ENCODE measurements at regions not wholly inside any gene's neighbourhood (a gene's known extent, or its start where the extent isn't known, plus 50 kb on each side); places are given as distances from the start of the nearest gene placed in this dataset.
"Not testable (repeated sequence)": the region's sequence is repeated elsewhere in the genome, so short reads cannot be mapped to it uniquely, and the experiment has no call there.

DNA sequence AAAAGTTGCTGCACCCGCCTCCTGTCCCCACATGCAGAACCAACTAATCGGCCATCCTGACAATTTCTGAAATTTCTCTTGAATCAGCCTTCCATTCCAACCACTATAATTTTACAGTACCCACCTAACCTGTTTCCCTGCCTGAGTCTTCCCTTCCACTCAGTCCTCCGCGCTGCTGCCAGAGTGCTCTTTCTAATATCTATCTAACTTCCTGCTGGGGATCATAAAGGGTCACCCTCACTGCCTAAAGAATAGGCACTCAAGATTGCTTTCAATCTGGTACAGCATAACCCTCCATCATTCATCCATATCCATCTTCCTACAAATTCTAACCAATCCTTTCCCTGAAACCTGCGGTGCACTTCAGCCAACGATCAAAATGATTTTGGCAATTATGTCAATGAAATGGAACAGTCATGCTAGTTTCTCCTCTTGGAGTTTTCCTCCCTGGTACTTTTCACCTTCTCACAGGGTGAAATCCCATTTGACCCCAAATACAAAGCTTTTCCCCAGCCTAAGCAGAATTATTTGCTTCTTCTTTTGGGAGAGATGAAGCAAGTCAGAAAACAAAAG lies 117.5 kb upstream of the BEND6 start:
- no peak for DNase-seq

GRCh38 chr6:56835612-56836011 lies 119.3 kb upstream of the BEND6 start:
- no peak for DNase-seq

DNA sequence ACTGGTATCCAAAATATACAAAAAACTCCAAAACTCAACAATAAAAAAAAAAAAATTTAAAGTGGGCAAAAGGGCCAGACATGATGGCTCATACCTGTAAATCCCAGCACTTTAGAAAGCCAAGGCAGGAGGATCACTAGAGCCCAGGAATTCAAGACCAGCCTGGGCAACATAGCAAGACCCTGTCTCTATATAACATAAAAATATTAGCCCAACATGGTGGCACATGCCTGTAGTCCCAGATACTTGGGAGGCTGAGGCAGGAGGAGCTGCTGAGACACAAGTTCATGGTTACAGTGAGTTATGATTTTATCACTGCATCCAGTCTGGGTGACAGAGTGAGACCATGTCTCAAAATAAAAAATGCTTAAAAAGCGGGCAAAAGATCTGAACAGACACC lies 121.0 kb upstream of the BEND6 start:
- DNase-seq, result no peak

DNA sequence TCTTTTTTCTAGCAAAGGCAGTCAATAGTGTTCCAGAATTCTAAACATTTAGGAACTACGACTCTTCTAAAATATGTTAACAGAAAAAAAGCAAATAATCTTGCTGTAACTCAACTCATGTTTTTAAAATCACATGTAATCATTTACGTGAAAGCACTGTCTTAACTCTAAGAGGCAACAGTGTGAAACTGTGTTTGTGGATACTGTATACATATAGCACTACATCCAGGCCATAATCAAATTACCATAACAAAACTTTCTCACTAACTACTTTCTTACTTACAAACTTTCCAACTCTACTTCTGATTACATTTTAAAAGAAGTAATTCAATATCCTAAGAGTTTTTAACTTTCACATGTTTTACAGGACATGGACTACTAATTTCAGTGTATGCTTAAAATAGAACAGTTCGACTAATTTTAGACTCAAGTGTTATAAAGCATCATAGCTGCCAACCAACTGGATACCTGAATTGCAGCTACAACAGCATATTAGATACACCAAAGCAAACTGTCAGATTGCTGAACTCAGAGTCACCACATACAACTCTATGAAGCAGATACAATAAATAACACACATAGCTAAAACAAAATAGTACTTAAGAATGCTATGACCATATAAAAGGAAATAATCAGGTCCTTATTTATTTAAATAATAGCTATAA lies 121.6 kb upstream of the BEND6 start:
- no peak for DNase-seq

DNA sequence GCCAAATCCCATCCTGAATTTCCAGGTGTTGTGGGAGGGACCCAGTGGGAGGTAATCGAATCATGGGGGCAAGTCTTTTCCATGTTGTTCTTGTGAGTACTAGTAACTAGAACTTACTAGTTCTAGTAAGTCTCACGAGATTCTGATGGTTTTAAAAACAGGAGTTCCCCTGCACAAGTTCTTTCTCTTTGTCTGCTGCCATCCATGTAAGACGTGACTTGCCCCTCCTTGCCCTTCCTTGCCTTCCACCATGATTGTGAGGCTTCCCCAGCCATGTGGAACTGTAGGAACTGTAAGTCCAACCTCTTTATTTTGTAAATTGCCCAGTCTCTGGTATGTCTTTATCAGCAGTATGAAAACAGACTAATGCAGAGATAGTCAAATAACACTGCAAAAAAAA lies 122.7 kb upstream of the BEND6 start:
- no peak for DNase-seq

DNA sequence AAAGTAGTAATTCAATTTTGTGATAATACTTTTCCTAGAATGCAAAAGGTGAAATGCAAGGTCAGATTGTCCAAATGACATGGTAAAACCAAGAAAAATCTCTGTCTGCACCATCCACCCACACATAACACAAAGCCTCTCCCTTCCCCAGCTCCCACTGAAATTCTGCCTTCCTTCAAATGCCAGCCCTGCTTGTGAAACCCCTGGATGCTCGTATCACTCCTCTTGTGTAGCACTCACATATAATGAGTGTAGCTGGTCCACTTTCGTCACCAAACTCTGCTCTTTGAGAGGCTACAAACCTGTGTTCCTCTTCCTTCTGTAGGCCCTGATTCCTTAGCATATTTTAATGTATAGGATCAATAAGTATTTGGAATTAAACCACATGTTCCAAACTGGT lies 123.6 kb upstream of the BEND6 start:
- DNase-seq, result no peak

- DNase-seq, result no peak
These were observed 126.8 kb upstream of the BEND6 start for GRCh38 chr6:56827908-56828649.

GRCh38 chr6:56824431-56824830 lies 130.5 kb upstream of the BEND6 start:
- DNase-seq, result not testable (repeated sequence)

DNA sequence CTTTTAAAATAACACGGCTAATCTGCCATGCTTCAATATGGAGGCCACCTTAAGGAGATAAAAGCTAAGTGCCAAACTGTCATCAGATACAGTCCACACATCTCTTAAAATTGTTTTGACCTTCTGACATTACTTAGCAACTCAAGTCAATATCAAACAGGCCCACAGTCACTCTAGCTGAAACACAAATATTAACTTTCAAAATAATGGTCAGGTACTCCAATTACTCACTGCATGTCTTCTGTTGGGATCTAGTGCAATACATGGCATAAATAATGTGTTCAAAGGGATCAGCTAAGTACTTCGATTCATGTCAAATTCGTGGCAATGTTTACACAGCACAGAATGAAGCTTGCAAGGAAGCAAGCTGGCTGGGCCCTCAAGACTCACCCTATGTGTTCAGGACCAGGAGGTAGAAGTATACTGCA lies 133.9 kb upstream of the BEND6 start:
- DNase-seq, result no peak

DNA sequence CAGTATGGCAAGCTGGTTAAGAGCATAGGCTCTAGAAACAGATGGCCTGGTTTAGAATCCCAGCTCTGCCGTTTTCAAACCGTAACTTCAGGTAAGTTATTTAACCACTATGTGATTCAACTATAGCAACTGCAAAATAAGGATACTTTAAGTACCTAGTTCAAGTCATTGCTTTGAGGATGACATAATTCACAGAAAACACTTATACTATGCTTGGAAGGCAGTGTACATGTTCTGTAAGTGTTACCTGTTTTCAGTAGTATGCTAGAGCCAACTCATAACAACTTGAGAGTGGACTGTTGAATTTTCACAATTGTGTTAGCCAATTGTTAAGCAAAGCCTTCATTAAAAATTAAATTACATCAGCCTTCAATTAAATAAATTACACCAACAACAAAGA lies 134.8 kb upstream of the BEND6 start:
- no peak for DNase-seq

GRCh38 chr6:56819604-56820003 lies 135.3 kb upstream of the BEND6 start:
- DNase-seq, result no peak

DNA sequence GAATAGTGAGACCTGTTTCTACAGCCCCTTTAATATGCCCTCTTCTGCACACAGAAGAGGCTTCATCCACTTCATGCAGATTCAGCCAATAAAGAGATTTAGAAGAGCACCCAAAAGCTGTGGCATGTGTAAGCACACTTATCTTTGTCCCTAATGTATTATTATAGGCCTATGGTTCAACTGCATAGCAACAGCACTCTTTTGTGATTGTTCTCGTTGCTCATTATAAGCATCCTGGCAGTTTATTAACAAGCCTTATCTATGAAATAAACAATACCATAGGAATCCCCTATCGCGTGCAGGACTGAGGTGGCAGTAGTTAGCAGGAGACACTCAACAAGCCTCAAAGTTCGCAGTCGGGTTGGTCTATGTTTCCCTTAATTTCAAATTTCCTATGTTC lies 138.5 kb upstream of the BEND6 start:
- DNase-seq, result no peak

DNA sequence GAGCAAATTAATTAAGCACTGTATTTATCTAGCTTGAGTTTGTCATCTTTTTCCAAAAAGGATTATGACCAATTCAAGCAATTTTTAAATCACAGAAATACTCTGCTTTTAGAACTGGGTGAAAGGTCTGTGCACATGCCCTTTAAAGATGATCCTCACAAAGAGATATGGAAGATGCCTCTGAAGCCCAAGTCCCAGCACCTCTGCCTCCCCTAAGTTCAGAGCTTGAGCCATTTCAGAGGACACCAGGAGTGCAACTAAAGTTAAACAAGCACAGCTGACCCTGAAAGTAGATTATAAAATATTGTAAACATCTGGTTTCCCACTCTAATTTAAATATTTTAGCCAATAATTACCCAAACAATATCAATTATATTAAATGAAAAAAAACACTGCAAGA lies 139.5 kb upstream of the BEND6 start:
- DNase-seq, result no peak

- DNase-seq, result no peak
These were observed 140.1 kb upstream of the BEND6 start for GRCh38 chr6:56814802-56815201.

GRCh38 chr6:56814308-56814707 lies 140.6 kb upstream of the BEND6 start:
- no peak for DNase-seq

- not testable (repeated sequence) for DNase-seq
These were observed 142.1 kb upstream of the BEND6 start for GRCh38 chr6:56812851-56813250.

DNA sequence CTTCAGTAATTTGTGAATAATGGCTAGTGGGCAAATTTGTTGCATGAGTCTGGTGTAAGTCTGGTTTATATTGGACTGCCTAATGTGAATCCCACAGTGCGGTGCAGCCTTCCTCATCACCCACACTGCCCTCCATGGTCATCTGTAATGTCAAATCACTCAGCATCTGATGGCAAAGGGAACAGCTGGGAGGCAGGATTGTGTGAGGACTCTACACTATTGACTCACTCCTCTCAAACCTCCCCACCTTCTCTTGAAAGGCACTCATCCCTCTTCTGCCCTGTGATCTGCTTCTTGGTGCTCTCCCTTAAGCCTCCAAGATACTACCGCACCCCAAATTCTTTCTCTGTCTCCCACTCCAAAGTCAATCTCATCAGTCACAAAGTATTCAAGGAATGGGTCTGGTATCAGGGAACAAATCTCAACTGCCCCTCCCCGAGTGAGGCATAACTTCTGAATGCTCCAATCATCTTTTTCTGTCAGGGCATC lies 146.0 kb upstream of the BEND6 start:
- DNase-seq, result no peak

DNA sequence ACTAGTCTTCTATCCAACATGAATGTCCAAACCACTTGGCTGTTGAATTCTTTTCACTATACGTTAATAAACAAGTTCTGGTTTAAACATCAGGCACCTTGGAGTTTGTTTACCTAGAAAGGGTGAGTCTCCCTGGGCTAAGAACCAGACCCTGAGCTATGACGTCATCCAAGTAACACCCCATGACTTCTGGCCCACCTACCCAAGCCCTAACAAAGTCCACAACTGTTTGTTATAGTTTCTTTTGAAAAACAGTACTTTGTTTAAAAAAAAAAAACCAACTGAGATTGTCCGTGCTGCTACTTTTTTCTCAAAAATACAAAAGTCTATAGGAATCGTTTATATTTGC lies 146.9 kb upstream of the BEND6 start:
- DNase-seq, result no peak

DNA sequence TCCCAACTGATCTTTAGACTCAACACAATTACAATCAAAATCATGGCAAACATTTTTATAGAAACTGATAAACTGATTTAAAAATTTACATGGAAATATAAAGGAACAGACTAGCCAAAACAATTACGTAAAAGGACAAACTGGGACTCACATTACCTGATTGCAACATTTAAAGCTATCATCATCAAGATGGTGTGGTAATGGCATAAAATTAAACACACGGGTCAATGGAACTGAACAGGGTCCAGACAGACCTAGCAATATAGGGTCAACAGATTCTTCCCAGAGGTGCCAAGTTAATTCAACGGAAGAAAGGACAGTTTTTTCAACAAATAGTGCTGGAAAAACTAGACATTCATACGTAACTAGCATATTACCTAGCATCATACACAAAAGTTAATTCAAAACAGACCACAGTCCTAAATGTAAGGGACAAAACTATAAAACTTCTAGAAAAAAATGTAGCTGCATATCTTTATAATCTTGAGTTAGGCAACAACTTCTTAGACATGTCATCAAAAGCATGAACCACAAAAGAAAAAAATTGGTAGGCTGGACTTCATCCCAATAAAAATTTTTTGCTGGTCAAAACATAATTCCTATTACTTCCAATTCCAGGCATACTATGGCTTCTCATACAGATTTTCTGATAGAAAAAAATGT lies 147.4 kb upstream of the BEND6 start:
- no peak for DNase-seq

DNA sequence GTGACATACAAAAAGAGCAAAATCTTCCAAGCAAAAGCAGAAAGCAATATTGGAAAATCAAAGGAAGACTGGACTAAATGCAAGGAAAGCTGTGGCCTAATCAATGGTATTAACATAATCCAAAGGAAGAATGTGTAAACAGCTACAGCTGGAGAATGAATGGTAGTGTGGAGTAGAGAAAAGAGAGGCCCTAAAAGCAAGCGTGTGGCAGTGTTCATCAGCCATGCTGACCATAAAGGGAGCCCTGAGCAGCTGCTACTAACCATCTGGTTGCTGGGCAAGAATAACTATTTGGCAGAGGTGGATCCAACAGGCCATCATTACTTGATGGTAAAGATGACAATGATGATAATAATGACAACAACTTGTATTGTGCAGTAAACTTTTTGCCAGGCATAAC lies 148.5 kb upstream of the BEND6 start:
- DNase-seq, result no peak

- DNase-seq, result no peak
These were observed 149.9 kb upstream of the BEND6 start for GRCh38 chr6:56804996-56805395.

- DNase-seq, result no peak
These were observed 151.3 kb upstream of the BEND6 start for GRCh38 chr6:56803594-56803993.

GRCh38 chr6:56802584-56802983 lies 152.3 kb upstream of the BEND6 start:
- DNase-seq, result no peak

DNA sequence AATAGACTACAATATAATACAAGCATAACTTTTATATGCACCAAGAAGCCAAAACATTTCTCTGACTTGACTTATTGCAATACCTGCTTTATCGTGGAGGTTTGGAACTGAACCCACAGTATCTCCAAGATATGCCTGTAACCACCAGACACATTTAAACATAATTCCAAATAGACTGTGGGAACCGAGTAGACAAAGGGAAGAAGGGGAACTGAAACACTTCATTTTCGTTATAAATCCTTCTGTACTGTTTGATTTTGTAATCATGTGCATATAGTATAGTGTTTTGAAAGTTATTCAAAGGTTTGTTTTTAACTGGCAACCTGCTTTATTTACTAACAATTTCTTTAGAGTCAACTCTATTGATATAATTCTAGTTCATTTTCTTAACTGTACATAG lies 154.9 kb upstream of the BEND6 start:
- no peak for DNase-seq

Measured in NCI-H1436 (cell line).